GM19452 (cell line): ENCODE measurements at regions not wholly inside any gene's neighbourhood (a gene's known extent, or its start where the extent isn't known, plus 50 kb on each side); places are given as distances from the start of the nearest gene placed in this dataset.

ENCODE experiments used
- ATAC-seq: cut with Tn5 transposase; IDR thresholded peaks from one replicate; pipeline ENCODE4 v1.9.1; 2021; ENCODE audit not compliant: unreplicated experiment

GRCh38 chr15:39059917-39060316 lies 495.3 kb upstream of the RASGRP1 start:
- no peak for ATAC-seq

- no peak for ATAC-seq
Measured at GRCh38 chr15:39061952-39062464, 497.4 kb upstream of the RASGRP1 start.

- no peak for ATAC-seq
Measured at GRCh38 chr15:39066677-39067076, 502.1 kb upstream of the RASGRP1 start.

- ATAC-seq, result no peak
Measured at GRCh38 chr15:39074341-39074985, 506.4 kb upstream of the THBS1 start.

GRCh38 chr15:39075311-39075710 lies 505.6 kb upstream of the THBS1 start:
- no peak for ATAC-seq

- ATAC-seq, result no peak
Measured at GRCh38 chr15:39075756-39076341, 505.0 kb upstream of the THBS1 start.

GRCh38 chr15:39078026-39078425 lies 502.9 kb upstream of the THBS1 start:
- ATAC-seq, result no peak

GRCh38 chr15:39079296-39079847 lies 501.5 kb upstream of the THBS1 start:
- ATAC-seq, result no peak

- no peak for ATAC-seq
Measured at GRCh38 chr15:39083213-39083612, 497.7 kb upstream of the THBS1 start.

GRCh38 chr15:39084674-39085530 lies 496.0 kb upstream of the THBS1 start:
- ATAC-seq, result no peak

- no peak for ATAC-seq
Measured at GRCh38 chr15:39086641-39087040, 494.2 kb upstream of the THBS1 start.

GRCh38 chr15:39088156-39088555 lies 492.7 kb upstream of the THBS1 start:
- no peak for ATAC-seq

- no peak for ATAC-seq
Measured at GRCh38 chr15:39092354-39092753, 488.5 kb upstream of the THBS1 start.

- no peak for ATAC-seq
Measured at GRCh38 chr15:39092761-39093160, 488.1 kb upstream of the THBS1 start.

GRCh38 chr15:39094116-39094515 lies 486.8 kb upstream of the THBS1 start:
- ATAC-seq, result no peak

GRCh38 chr15:39095218-39095879 lies 485.5 kb upstream of the THBS1 start:
- no peak for ATAC-seq

- ATAC-seq, result no peak
Measured at GRCh38 chr15:39096608-39097205, 484.2 kb upstream of the THBS1 start.

- ATAC-seq, result no peak
Measured at GRCh38 chr15:39099524-39099923, 481.4 kb upstream of the THBS1 start.

- ATAC-seq, result no peak
Measured at GRCh38 chr15:39100106-39100660, 480.7 kb upstream of the THBS1 start.

- no peak for ATAC-seq
Measured at GRCh38 chr15:39102431-39102830, 478.4 kb upstream of the THBS1 start.
